ENCODE measurements at regions not wholly inside any gene's neighbourhood (a gene's known extent, or its start where the extent isn't known, plus 50 kb on each side); places are given as distances from the start of the nearest gene placed in this dataset.
A peak's percentile ranks its signal among the peaks of the same experiment; 100 is the strongest.

DNA sequence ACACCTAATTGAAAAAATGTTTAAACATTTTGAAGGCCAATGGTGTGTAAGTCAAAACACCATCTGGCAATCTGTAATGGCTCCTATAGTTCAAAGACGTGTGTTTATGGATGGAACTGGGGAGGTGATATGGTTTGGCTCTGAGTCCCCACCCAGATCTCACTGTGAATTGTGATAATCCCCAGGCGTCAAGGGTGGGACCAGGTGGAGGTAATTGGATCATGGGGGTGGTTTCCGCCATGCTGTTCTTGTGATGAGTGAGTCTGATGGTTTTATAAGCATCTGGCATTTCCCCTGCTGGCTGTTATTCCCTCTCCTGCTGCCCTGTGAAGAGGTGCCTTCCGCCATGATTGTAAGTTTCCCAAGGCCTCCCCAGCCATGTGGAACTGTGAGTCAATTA, 52.2 kb downstream of the ADRA2C start:
- no peak for DNase-seq

DNA sequence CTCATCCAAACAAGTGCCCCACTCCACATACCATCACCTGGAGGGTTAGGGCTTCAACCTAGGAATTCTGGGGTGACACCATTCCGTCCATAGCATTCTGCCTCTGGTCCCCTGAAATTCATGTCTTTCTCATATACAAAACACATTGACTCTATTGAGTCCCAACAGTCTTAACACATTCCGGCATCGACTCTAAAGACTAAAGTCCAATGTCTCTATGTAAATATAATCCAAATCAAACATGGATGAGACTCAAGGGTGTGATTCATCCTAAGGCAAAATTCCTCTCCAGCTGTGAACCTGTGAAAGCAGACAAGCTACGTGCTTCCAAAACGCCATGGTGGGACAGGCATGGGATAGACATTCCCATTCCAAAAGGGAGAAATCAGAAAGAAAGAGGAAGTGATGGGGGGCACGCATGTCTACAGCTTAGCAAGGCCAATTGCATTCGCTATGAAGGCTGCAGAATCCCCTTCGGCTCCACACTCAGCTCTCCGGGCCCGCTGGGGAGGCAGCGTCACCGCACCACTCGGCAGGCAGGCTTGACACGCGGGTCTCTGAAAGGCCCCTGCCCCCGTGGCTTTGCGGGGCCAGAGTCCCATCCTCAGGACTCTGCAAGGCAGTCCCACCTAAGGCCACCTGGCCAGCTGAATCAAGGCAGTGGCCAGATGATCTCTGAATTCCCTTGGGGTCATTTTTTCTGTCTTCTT, 53.2 kb downstream of the ADRA2C start:
- DNase-seq: no peak

DNA sequence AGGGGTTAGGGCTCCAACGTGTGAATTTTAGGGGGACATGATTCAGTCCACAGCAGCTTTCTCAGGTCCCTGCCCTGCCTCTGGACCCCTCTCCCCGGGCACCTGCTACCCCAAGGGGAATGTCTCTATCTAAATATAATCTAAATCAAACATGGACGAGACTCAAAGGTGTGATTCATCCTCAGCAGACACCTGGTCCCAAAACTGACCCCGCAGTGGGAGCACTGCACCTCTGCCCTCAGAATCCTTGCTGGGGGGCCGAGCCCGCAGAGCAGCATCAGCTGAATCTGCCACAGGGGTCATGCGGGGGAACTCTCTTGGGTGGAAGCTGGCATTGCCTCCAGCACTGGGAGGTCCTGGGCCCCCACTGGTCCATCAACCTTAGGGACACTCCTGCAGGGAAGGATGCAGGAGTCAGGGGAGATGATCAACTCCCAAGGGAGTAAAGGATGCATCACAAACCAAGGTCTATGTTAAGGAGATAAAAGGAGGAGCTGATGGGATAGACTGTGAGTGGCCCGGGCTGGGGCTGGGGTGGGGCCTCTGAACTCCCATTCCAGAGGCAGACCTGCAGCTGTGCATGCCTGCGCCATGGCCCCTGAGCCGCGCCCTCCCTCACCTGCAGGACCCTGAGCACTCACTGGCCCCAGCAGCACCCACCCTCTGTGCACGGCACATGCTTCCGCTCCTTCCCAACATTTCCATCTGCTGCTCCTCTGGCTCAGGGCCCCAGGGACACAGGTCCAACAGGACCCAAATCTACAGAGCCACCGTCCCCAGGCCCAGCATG, 54.0 kb downstream of the ADRA2C start:
- DNase-seq: no peak

DNA sequence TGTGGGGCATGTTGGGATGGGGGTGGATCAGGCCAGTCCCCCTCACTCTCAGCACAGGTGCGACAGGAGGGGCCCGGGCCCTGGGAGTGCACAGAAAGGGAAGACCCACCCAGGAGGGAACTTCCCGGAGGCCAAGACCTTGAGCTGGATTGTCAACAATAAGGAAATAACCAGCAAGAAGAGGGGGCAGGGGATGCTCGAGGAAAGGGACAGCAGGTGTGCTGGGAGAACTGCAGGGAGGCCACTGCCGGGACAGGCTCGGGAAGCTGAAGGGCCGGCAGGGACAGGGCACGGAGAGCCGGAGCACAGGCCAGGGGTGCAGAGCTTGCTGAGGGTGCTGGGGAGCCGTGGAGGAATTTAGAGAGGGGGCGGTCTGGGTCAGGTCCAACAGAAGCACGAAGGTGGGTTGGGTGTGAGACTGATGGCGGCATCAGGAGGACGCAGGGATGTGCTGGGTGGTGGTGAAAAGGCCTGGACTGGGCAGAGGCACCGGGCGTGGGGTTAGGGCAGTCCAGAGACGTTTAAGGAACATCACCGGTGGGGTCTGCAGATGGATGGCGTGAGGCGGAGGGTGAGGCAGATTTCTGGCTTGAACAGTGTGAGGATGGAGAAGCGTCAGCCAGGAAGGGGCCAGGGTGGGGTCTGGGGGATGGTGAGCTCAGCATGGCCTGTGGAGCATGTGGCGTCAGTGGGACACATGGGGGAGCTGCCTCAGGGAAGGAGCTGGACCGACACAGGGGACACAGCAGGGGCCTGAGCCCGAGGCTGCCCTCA, 54.8 kb downstream of the ADRA2C start:
- DNase-seq: no peak

DNA sequence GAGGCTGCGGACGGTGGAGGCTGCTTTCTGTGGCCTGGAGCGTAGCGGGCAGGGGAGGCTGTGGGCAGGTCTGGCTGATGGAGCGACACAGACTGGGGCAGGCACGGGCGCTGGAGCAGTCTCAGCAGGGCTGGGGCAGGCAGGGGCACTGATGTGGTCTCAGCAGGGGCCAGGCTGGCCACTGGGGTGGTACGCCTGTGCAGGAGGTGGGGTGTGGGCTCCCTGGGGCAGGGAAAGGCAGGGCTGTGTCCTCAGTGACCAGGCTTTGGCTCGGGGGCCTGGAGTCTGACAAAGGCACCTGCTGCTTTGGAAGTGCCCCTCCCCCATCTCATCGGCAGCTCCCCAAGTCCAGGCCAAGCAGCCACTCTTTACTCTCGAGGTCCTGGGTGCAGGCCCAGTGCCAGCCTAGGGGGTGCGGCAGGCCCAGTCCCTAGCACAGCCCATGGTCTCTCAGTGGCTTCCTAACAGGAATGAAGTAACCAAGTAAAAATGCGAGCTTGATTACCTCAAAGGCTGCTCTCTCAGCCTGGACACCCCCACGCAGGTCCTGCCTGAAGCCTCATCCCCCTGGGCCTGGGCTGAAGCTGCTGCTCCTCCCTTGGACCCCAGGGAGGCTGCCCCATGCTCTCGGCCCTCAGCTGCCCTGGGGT, 55.5 kb downstream of the ADRA2C start:
- no peak for DNase-seq

DNA sequence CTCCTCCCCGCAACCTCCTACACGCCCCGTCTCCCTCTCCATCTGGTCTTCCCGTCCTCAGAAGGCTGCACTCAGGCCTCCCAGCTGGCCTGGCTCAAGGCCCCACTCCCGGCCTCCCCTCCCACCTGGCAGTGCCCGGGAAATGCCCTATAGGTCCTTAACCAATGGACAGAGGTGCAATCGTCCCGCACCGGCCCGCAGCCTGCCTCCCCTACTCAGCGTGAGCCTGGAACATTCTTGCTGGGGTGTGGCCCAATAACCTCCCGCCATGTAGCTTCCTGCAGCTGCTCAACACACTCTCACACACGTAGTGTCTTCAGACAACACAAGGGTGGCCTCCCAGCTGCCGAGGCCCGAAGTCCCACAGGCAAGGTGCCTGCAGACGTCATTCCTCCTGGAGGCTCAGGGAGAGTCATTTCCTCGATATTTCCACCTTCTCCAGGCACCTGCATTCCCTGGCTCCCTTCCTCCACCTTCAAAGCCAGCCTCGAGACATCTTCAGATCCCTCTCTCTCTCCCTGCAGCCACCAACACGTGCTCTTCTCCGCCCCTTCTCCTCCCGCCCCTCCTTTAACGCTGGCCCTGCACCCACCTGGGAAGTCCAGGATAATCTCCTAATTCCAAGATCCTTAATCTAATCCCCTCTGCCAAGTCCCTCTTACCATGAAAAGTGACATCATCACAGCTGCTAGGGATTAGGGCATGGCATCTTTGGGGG, 56.2 kb downstream of the ADRA2C start:
- DNase-seq: no peak

DNA sequence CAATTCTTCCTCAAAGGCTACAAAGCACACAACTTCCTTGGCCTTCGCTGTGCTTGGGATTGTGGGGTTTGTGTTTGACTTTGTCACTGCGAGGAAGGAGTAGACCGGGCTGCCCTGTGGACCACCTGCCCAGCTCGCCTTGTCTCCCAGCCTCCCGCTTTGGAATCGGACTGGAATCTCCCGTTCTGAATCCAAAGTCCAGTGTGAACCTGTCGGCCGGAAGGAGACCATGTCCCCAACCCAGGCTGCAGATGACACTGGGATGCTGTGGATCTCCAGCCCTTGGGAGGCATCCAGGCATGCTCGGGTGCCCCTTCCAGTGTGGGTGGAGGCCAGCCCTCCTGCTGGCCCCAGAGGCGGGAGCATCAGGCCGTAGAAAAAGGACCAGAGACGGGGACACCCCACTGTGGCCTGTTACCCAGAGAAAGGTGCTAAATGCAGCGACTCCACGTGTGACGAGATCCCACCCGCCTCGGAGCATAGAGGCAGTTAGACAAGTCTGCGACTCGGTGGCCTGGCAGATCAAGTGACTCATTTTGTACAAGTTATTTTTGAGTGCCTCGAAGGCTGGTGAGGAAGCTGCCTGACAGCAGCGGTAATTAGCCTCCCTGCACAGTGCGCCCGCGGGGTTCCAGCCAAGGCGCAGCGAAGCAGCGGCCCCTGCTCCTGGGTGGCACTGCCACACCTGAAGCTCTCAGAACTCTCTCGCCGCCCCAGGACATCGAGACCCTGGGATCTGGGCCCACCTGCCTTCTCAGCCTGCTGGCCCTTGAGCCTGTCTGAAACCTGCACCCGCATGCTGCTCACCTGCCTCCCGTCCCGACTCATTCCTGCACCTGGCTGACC, 57.5 kb downstream of the ADRA2C start:
- DNase-seq: no peak

DNA sequence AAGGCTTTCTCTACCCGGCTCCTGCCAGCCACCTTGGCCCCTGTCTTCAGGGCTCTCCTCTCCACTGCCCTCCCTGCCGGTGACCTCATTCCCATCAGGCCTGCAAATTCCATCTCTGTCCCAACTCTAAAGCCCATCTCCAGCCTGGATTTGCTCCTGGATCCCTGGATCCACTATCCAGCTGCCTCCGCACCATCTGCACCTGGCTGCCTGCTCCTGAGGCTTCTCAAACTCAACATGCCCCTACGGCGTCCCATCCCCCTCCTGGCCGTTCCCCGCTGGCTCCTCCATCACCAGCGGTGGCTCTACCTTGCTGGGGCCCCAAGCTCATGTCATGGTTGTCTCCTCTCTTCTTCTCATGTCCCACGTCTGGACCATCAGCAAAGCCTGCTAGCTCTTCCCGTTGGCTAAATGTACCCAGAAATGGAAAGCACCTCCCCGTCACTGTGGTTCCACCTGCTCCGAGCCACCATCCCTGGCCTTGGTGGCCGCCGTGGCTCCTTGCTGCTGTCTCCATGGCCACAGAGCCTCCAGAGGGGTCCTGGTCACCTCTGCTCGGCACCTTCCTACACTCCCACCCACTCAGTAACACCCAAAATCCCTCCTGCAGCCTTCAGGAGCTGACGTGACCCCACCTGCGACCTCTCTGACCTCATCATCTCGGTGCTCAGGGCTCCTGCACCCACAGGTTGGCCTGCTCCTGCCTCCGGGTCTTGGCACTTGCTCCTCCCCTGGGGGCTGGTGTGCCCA, 58.5 kb downstream of the ADRA2C start:
- no peak for DNase-seq

DNA sequence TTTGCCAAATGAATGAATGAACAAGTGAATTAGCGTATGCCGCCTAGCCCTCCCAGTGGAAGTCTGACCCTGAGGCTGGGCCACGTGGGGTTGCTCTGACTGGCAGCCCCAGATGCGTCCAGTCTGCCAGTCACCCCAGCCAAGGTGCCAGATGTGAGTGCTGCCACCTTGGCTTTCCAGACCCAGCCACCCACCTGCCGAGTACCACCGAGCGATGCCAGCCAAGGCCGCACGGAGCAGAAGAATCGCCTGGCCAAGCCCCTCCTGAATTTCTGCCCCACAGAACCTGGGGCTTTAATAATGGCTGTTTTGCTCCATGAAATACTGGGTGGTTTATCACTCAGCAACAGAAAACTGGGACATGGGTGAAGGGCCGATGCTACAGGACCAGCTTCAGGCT, 59.3 kb downstream of the ADRA2C start:
- DNase-seq: no peak

DNA sequence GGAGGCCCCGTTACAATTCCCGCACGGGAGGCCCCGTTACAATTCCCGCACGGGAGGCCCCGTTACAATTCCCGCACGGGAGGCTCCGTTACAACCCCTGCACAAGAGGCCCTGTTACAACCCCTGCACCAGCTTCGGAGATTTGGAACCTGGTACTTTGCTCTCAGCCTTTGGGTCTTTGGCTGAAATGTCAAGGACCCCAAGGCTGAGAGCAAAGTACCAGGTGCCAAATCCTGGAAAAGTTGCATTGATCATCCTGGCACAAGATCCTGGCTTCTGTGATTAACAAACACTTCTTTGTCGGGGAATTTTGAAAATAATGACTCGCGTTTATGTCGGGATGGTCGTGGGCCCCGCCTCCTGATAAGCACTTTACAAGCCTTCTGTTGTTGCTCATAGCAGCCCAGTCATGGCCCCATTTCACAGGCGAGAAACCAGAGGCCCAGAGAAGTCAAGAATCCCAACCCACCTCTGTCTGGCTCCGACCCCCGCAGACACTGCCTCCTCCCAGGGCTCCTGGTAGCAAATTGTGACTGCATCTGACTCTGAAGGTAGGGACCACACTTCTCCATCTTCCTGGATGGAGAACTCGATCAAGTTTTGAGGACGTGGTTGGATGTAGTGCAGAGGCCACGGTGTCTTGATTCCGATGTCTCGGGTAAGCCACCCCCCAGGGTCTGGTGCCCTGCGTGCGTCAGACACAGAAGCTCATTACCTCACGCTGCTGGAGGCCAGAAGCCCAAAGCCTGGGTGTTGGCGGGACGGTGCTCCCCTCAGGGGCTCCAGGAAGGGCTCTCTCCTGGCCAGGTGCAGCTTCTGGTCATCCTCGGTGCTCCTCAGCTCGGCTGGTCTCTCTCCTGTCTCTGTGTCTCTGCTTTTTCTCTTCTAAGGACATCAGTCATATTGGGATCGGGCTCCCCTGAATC, 60.3 kb downstream of the ADRA2C start:
- no peak for DNase-seq

DNA sequence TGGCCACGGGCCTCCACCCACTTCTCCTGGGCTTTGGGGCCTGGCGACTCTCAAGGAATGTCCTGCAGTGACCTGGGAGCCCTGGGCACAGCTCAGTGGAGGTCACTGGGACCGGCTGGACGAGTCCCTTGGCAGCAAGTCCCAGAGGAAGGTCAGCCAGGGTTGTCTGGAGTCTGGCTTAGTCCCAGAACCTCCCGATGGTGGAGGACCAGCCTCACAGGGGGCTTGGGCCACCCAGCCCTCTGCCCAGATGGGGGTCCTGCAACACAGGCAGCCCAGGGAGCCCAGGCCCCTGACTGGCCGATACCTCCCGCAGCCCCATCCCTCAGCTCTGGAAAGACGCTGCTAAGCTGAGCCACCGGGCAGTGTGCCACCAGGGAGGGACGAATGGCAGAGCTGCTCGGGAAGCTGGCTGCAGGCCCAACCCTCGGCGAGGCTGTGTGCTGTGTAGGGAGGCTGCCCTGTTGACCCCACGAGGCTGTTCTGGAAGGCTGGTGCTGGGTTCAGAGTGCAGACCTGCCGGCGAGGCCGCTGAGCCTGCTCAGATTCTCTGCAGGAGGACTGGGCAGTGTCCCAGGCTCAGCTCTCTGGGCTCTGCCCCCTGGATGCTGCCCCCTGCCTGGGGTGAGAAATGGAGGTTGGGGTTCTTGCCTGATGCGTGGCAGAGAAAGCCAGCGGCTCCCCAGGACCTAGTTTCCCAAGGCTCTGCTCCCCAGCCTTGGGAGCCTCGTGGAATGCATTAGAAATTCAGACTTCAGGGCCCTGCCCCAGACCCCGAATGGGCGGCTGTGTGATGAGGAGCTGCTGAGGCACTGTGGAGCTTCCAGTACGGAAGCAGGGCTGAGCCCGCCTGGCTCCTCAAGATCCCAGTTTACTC, 61.7 kb downstream of the ADRA2C start:
- peak; percentile 20 for DNase-seq

DNA sequence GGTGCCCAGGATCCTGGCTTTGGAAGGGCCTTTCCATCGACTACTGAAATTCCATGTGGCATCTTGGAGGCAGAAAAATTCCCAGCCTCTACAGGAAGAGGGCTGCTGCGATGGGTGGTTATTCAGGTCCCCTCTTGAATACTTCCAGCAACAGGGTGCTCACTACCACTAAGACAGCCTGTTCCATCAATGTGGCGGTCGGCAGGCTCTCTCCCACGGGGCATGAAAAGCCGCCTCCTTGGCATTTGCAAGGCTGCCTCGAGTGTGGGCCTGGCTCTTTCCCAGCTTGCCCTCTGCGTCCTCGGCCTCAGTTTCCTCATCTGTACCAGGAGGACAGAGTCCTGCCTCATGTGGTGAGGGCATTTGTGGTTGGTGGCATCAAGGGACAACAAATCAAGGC, 62.4 kb downstream of the ADRA2C start:
- DNase-seq: no peak

DNA sequence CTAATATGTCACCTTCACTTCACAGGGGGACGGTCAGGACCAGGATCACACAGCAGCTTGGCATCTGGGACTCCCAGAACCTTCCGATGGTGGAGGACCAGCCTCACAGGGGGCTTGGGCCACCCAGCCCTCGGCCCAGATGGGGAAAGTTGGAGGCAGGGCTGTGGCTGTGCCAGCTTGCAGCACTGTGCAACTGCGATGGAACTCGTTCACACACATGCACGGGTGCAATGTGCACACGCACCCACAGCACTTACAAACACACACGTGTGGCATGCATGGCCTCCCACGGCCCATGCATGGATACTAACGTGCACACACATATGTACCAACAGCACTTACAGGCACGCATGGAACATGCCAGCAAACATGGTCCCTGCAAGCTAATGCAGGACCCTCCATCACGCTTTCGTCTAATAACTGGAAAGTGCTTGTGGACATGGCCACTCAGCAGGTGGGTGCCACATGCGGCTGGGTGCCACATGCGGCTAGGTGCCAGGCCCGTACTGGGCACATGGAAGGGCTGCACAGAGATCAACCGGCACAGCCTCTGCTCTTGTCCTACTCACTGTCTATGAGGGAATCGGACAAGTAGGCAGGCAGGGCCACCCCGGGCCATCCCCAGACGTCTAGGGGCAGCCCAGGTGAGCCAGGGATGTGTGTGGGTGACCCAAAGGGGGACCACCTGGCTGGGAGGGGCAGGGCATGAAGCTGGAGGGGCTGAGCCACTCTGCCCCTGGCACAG, 63.2 kb downstream of the ADRA2C start:
- DNase-seq: no peak

DNA sequence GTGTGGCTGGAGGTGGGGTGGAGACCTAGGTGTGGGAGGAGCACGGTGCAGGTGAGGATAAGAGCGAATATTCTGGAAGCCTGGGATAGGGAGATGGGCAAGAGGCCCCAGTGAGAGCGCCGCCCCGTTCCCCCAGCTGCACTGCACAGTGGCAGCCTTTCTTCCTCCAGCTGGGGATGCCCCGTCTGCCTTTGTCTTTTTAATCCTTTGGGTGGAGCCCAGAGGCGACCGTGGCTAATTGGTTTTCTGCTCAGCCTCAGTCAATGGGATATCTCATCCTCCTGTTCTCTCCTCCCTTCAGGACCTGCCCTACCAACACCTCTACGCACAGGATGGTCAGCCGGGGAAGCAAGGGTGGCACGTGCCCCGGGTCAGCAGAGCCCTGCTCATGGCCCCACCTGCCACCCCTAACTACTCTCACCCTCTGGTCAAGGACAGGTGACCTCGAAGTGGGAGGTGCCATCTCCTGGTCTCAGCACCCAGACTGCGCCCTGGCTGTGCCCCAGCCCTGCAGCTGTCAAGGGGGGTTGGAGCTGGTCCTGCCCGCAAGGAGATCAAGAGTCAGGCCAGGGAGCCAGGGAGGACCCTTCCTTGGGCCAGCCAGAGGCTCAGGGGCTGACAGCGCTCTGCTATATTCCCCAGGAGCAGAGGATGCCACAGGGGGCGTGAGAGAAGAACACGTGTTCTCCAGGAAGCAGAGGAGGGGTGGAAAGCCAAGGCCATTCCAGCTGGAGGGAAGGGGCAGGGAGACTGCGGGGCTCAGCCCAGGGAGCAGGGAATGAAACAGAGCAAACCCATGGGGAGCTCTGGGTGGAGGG, 64.0 kb downstream of the ADRA2C start:
- peak; percentile 54 for DNase-seq

DNA sequence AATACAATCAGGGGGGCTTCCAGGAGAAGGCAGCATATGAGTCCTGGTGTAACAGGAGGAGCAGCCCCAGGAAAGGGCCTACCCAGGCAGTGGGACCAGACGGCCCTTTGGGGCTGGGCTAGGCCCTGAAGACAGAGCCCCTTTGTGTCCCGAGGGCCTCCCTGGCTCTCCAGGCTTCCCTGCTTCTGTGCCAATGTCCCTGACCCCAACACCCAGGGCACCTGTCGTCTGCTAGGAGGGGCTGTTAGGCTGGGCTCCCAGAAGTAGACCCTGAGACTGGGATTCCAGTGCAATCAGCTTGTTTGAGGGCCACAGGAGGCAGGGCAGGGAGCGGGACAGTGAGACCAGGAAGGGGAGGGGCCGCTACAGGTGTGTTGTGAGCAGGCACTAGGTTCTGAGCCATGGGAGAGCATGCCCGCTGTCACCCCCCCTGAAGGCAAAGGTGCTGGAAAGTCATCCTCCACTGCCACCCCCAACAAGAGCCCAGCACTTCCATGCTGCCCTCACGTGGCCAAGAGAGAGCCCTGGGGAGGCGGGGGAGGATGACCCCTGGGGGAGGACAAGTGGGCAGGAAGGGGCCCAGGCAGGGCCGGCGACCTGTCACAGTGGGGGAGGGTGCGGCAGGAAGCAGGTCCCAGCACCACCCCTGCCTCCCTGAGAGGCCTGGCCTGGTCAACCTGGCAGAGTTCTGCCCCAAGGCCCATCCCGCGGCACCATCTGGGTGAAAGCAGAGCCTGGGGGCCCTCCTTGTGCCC, 64.8 kb downstream of the ADRA2C start:
- no peak for DNase-seq

DNA sequence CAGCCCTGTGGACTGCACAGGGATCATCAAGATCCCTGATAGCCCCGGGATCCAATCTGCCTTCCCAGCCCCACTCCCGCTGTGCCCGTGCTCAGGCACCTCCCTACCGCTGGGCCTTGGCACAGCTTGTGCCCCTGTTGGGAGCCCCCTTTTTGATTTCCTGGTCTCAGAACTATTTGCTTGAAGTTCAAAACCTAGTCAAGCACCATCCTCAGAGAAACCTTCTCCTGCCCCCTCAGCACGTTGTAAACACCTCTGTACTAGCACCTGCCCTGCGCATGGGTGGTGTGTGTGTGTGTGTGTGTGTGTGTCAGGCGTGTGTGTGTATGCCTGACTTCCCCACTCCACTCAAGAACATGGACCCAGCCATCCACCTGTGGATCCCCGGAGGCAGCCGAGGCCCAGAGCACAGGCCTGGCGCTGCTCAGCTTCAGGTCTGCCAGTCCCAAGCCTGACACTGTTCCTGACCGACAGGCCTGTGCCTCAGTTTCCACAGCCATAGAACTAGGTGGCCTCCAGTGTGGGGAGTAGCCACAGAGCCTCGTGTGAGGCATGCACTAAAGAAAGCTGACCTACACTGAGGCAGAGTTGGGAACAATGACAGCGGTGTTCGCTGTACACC, 65.5 kb downstream of the ADRA2C start:
- DNase-seq: no peak

Measured in NCI-H345 (cell line).